ENCODE measurements at regions not wholly inside any gene's neighbourhood (a gene's known extent, or its start where the extent isn't known, plus 50 kb on each side); places are given as distances from the start of the nearest gene placed in this dataset.

GRCh38 chr11:44402466-44403075, 92.6 kb upstream of the ALX4 start:
- Histone ChIP-seq H3K4me3 (no peak overlapping the region), H3K9me3 (no peaks in the 10 kb centered on the region), H3K27ac (no peak overlapping the region), H3K27me3 (peaks cover 0 to 49% (median 16%) of the 10 kb centered on the region in 3 donors), H3K4me1 (no peaks in the 10 kb centered on the region), H3K36me3 (no peaks in the 10 kb centered on the region)
- no peak for TF ChIP-seq CTCF (IDR thresholded peaks at IDR 0.05)
- no peak for TF ChIP-seq POLR2AphosphoS5 (IDR thresholded peaks at IDR 0.05)
- TF ChIP-seq EP300 (IDR thresholded peaks at IDR 0.05) = no peak
- TF ChIP-seq POLR2A (IDR thresholded peaks at IDR 0.05) = no peak
- DNase-seq = no peak
- intact Hi-C loops (cut with DNase I; ENCODE audit: low total_unique reads) = no loop called here
- 64 to 78% (median 70%) methylated on average over 12 of the region's 12 CpGs for WGBS, 5 donors

- intact Hi-C loops (cut with DNase I; ENCODE audit: low total_unique reads) = no loop called here
- no peaks in the 10 kb centered on the region for H3K4me1 ChIP-seq
- TF ChIP-seq POLR2A (IDR thresholded peaks at IDR 0.05) = no peak
- no peak for TF ChIP-seq POLR2AphosphoS5 (IDR thresholded peaks at IDR 0.05)
- no peak for TF ChIP-seq EP300 (IDR thresholded peaks at IDR 0.05)
- no peak for TF ChIP-seq CTCF (IDR thresholded peaks at IDR 0.05)
- no peaks in the 10 kb centered on the region for H3K36me3 ChIP-seq
- peaks cover 0 to 48% (median 16%) of the 10 kb centered on the region in 3 donors for H3K27me3 ChIP-seq
- no peak overlapping the region for H3K4me3 ChIP-seq
- no peaks in the 10 kb centered on the region for H3K9me3 ChIP-seq
- WGBS, 5 donors = 59 to 72% (median 66%) methylated on average over 2 to 4 of the region's 4 CpGs
- DNase-seq = no peak
- no peak overlapping the region for H3K27ac ChIP-seq
These were observed 93.2 kb upstream of the ALX4 start for GRCh38 chr11:44403176-44403575.

- H3K36me3 ChIP-seq = no peaks in the 10 kb centered on the region
- WGBS, 5 donors = 67 to 77% (median 74%) methylated on average over 6 of the region's 6 CpGs
- no peak for DNase-seq
- H3K27ac ChIP-seq = no peak overlapping the region
- H3K27me3 ChIP-seq = peaks cover 0 to 45% (median 12%) of the 10 kb centered on the region in 3 donors
- no peak for TF ChIP-seq POLR2A (IDR thresholded peaks at IDR 0.05)
- no peak for TF ChIP-seq CTCF (IDR thresholded peaks at IDR 0.05)
- TF ChIP-seq POLR2AphosphoS5 (IDR thresholded peaks at IDR 0.05) = no peak
- no peak for TF ChIP-seq EP300 (IDR thresholded peaks at IDR 0.05)
- no peak overlapping the region for H3K4me3 ChIP-seq
- H3K4me1 ChIP-seq = no peaks in the 10 kb centered on the region
- H3K9me3 ChIP-seq = no peaks in the 10 kb centered on the region
- intact Hi-C loops (cut with DNase I; ENCODE audit: low total_unique reads) = no loop called here
These were observed 93.8 kb upstream of the ALX4 start for GRCh38 chr11:44403587-44404273.

- WGBS, 5 donors = 76 to 86% (median 76%) methylated on average over 6 of the region's 6 CpGs
- Histone ChIP-seq H3K4me1 (no peaks in the 10 kb centered on the region), H3K4me3 (no peak overlapping the region), H3K9me3 (no peaks in the 10 kb centered on the region), H3K27me3 (peaks cover 0 to 48% (median 9%) of the 10 kb centered on the region in 3 donors), H3K36me3 (no peaks in the 10 kb centered on the region), H3K27ac (no peak overlapping the region)
- DNase-seq = no peak
- intact Hi-C loops (cut with DNase I; ENCODE audit: low total_unique reads) = no loop called here
- TF ChIP-seq POLR2AphosphoS5 (IDR thresholded peaks at IDR 0.05) (no peak), CTCF (IDR thresholded peaks at IDR 0.05) (no peak), EP300 (IDR thresholded peaks at IDR 0.05) (no peak), POLR2A (IDR thresholded peaks at IDR 0.05) (no peak)
These were observed 94.4 kb upstream of the ALX4 start for GRCh38 chr11:44404301-44404700.

Data from stomach (tissue), 8 donors.